Neural crest cell (in vitro differentiated cells): ENCODE measurements at regions not wholly inside any gene's neighbourhood (a gene's known extent, or its start where the extent isn't known, plus 50 kb on each side); places are given as distances from the start of the nearest gene placed in this dataset.

Experiments used
- DNase-seq: peaks from one replicate; pipeline ENCODE4 v3.0.0; 2021; ENCODE audit warnings: low read depth, mixed read lengths, low spot score
- H3K27ac Mint-ChIP-seq: one replicate; pipeline ENCODE4 v1.8.0; 2021; ENCODE audit warnings: mild to moderate bottlenecking, mixed read lengths; ENCODE audit not compliant: unreplicated experiment
- H3K27me3 Mint-ChIP-seq: 2 replicates; pipeline ENCODE4 v1.8.0; 2021; ENCODE audit warnings: low read depth, mild to moderate bottlenecking, mixed read lengths
- H3K36me3 Mint-ChIP-seq: 2 replicates; pipeline ENCODE4 v1.8.0; 2021; ENCODE audit warnings: low read depth, mild to moderate bottlenecking, mixed read lengths
- H3K4me1 Mint-ChIP-seq: 2 replicates; pipeline ENCODE4 v1.8.0; 2021; ENCODE audit warnings: mixed read lengths
- H3K4me3 Mint-ChIP-seq: one replicate; pipeline ENCODE4 v1.8.0; 2021; ENCODE audit warnings: mild to moderate bottlenecking, mixed read lengths
- H3K9me3 Mint-ChIP-seq: 2 replicates; pipeline ENCODE4 v1.8.0; 2021; ENCODE audit warnings: mixed read lengths
- TF ChIP-seq, protein P1 (sequence below): fragments of 200-600 bp; sonication (generic); conservative IDR thresholded peaks from 2 replicates; pipeline ENCODE4 v1.5.0; 2021; ENCODE audit warnings: antibody characterized with exemption, mild to moderate bottlenecking

GRCh38 chr21:15140321-15141019 lies 75.7 kb upstream of the NRIP1 start:
- Mint-ChIP-seq H3K4me1 (peaks cover 49% of the 10 kb centered on the region), H3K27me3 (no peaks in the 10 kb centered on the region), H3K4me3 (peak overlapping the region; percentile 39), H3K27ac (peak overlapping the region; percentile 16), H3K9me3 (peaks cover 3% of the 10 kb centered on the region), H3K36me3 (no peaks in the 10 kb centered on the region)
- DNase-seq = peak; percentile 27
- TF ChIP-seq, protein P1, sequence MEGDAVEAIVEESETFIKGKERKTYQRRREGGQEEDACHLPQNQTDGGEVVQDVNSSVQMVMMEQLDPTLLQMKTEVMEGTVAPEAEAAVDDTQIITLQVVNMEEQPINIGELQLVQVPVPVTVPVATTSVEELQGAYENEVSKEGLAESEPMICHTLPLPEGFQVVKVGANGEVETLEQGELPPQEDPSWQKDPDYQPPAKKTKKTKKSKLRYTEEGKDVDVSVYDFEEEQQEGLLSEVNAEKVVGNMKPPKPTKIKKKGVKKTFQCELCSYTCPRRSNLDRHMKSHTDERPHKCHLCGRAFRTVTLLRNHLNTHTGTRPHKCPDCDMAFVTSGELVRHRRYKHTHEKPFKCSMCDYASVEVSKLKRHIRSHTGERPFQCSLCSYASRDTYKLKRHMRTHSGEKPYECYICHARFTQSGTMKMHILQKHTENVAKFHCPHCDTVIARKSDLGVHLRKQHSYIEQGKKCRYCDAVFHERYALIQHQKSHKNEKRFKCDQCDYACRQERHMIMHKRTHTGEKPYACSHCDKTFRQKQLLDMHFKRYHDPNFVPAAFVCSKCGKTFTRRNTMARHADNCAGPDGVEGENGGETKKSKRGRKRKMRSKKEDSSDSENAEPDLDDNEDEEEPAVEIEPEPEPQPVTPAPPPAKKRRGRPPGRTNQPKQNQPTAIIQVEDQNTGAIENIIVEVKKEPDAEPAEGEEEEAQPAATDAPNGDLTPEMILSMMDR = no peak

- H3K36me3 Mint-ChIP-seq = no peaks in the 10 kb centered on the region
- peaks cover 48% of the 10 kb centered on the region for H3K4me1 Mint-ChIP-seq
- H3K9me3 Mint-ChIP-seq = peaks cover 3% of the 10 kb centered on the region
- DNase-seq = no peak
- no peaks in the 10 kb centered on the region for H3K27me3 Mint-ChIP-seq
- no peak overlapping the region for H3K4me3 Mint-ChIP-seq
- TF ChIP-seq, protein P1 = no peak
- no peak overlapping the region for H3K27ac Mint-ChIP-seq
Measured at GRCh38 chr21:15141261-15141970, 76.6 kb upstream of the NRIP1 start.

DNA sequence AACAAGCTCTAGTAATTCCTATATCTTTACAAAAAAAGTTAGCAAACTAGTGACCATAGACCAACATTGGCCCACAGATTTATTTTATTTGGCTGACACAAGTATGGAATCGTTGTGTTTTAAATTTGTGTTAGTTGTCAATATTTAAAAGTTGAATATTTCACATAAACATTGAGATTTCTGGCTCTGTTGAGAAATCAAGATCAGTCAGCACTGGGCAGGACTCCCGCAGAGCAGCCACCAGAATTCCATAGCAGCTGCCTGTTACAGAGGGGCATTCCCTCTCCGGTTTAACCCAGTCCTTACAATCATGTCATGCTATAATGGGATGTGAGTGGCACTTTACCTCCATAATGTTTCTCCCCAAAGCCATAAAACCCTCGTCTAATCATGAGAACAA lies 79.2 kb upstream of the NRIP1 start:
- TF ChIP-seq, protein P1 = no peak
- Mint-ChIP-seq H3K4me3 (no peak overlapping the region), H3K9me3 (peaks cover 3% of the 10 kb centered on the region), H3K4me1 (peaks cover 29% of the 10 kb centered on the region), H3K27me3 (no peaks in the 10 kb centered on the region), H3K36me3 (no peaks in the 10 kb centered on the region), H3K27ac (peak overlapping the region; percentile 23)
- DNase-seq = no peak

- peaks cover 4% of the 10 kb centered on the region for H3K4me1 Mint-ChIP-seq
- H3K9me3 Mint-ChIP-seq = no peaks in the 10 kb centered on the region
- no peak for DNase-seq
- no peak overlapping the region for H3K4me3 Mint-ChIP-seq
- TF ChIP-seq, protein P1 = no peak
- no peak overlapping the region for H3K27ac Mint-ChIP-seq
- peaks cover 3% of the 10 kb centered on the region for H3K36me3 Mint-ChIP-seq
- H3K27me3 Mint-ChIP-seq = no peaks in the 10 kb centered on the region
Measured at GRCh38 chr21:15148437-15148836, 83.6 kb upstream of the NRIP1 start.

- Mint-ChIP-seq H3K36me3 (peaks cover 4% of the 10 kb centered on the region), H3K4me3 (no peak overlapping the region), H3K9me3 (peaks cover 2% of the 10 kb centered on the region), H3K27me3 (no peaks in the 10 kb centered on the region), H3K4me1 (no peaks in the 10 kb centered on the region), H3K27ac (no peak overlapping the region)
- no peak for DNase-seq
- TF ChIP-seq, protein P1 = no peak
Measured at GRCh38 chr21:15149600-15150224, 84.9 kb upstream of the NRIP1 start.
